H9 (cell line): ENCODE measurements at regions not wholly inside any gene's neighbourhood (a gene's known extent, or its start where the extent isn't known, plus 50 kb on each side); places are given as distances from the start of the nearest gene placed in this dataset.

Source experiments
- DNase-seq: peaks from one replicate; pipeline ENCODE4 v3.0.0-alpha.2; 2017
- H2AFZ ChIP-seq: one replicate; pipeline ENCODE4 v1.6.1; 2013; ENCODE audit warnings: mild to moderate bottlenecking, low read length, control low read depth, moderate library complexity
- H2AK5ac ChIP-seq: 2 replicates; pipeline ENCODE4 v1.6.1; 2013; ENCODE audit warnings: low read length, control low read depth, mixed read lengths; ENCODE audit not compliant: insufficient read length
- H2BK120ac ChIP-seq: one replicate; pipeline ENCODE4 v1.6.1; 2013; ENCODE audit warnings: low read depth, mild to moderate bottlenecking, low read length, control low read depth, inconsistent platforms; ENCODE audit not compliant: poor library complexity, severe bottlenecking
- H2BK12ac ChIP-seq: 2 replicates; pipeline ENCODE4 v1.6.1; 2013; ENCODE audit warnings: low read length, control low read depth, mixed read lengths, low read depth; ENCODE audit not compliant: insufficient read length
- H2BK15ac ChIP-seq: 2 replicates; pipeline ENCODE4 v1.6.1; 2013; ENCODE audit warnings: low read depth, low read length, control low read depth
- H2BK20ac ChIP-seq: one replicate; pipeline ENCODE4 v1.6.1; 2013; ENCODE audit warnings: low read depth, mild to moderate bottlenecking, low read length, control low read depth, inconsistent platforms; ENCODE audit not compliant: poor library complexity, severe bottlenecking
- H2BK5ac ChIP-seq: 2 replicates; pipeline ENCODE4 v1.6.1; 2013; ENCODE audit warnings: low read length, control low read depth, mixed read lengths; ENCODE audit not compliant: insufficient read length
- H3K14ac ChIP-seq: 2 replicates; pipeline ENCODE4 v1.6.1; 2013; ENCODE audit warnings: low read length, control low read depth; ENCODE audit not compliant: insufficient read depth
- H3K18ac ChIP-seq: 2 replicates; pipeline ENCODE4 v1.6.1; 2013; ENCODE audit warnings: low read depth, mild to moderate bottlenecking, mixed read lengths, low read length, control low read depth; ENCODE audit not compliant: insufficient read length
- H3K23ac ChIP-seq: 2 replicates; pipeline ENCODE4 v1.6.1; 2013; ENCODE audit warnings: low read length, control low read depth, mixed read lengths, low read depth; ENCODE audit not compliant: insufficient read length
- H3K23me2 ChIP-seq: 2 replicates; pipeline ENCODE4 v1.6.1; 2013; ENCODE audit warnings: low read depth, mild to moderate bottlenecking, mixed read lengths, low read length, control low read depth; ENCODE audit not compliant: insufficient read length, poor library complexity, severe bottlenecking
- H3K27ac ChIP-seq: 2 replicates; pipeline ENCODE4 v1.5.1; 2013; ENCODE audit warnings: low read length, control low read depth, mixed read lengths, low read depth; ENCODE audit not compliant: insufficient read length
- H3K27me3 ChIP-seq: 2 replicates; pipeline ENCODE4 v1.6.1; 2013; ENCODE audit warnings: low read length, control low read depth, inconsistent platforms; ENCODE audit not compliant: insufficient read depth
- H3K4ac ChIP-seq: 2 replicates; pipeline ENCODE4 v1.6.1; 2013; ENCODE audit warnings: low read depth, mild to moderate bottlenecking, control low read depth, inconsistent platforms, low read length, moderate library complexity
- H3K4me1 ChIP-seq: 2 replicates; pipeline ENCODE4 v1.6.1; 2013; ENCODE audit warnings: low read length, control low read depth, inconsistent platforms; ENCODE audit not compliant: insufficient read depth
- H3K4me2 ChIP-seq: 2 replicates; pipeline ENCODE4 v1.6.1; 2013; ENCODE audit warnings: low read length, control low read depth, mixed read lengths; ENCODE audit not compliant: insufficient read length, insufficient read depth
- H3K56ac ChIP-seq: 2 replicates; pipeline ENCODE4 v1.6.1; 2013; ENCODE audit warnings: low read depth, mild to moderate bottlenecking, mixed read lengths, low read length, control low read depth; ENCODE audit not compliant: insufficient read length
- H3K79me1 ChIP-seq: 2 replicates; pipeline ENCODE4 v1.6.1; 2013; ENCODE audit warnings: low read depth, mild to moderate bottlenecking, moderate library complexity, low read length, control low read depth, inconsistent platforms; ENCODE audit not compliant: insufficient read depth, poor library complexity, severe bottlenecking
- H3K79me2 ChIP-seq: 2 replicates; pipeline ENCODE4 v1.6.1; 2013; ENCODE audit warnings: low read length, control low read depth, inconsistent platforms; ENCODE audit not compliant: insufficient read depth
- H3K9ac ChIP-seq: 2 replicates; pipeline ENCODE4 v1.6.1; 2013; ENCODE audit warnings: low read length, control low read depth, mixed read lengths; ENCODE audit not compliant: insufficient read length; ENCODE audit errors: extremely low read depth
- H3K9me3 ChIP-seq: one replicate; pipeline ENCODE4 v1.6.1; 2013; ENCODE audit warnings: low read depth, low read length, inconsistent platforms; ENCODE audit not compliant: control insufficient read depth
- H3T11ph ChIP-seq: one replicate; pipeline ENCODE4 v1.6.1; 2013; ENCODE audit warnings: mild to moderate bottlenecking, low read length, control low read depth, inconsistent platforms
- H4K20me1 ChIP-seq: one replicate; pipeline ENCODE4 v1.6.1; 2013; ENCODE audit not compliant: control insufficient read depth, insufficient read length, insufficient read depth
- H4K5ac ChIP-seq: 2 replicates; pipeline ENCODE4 v1.6.1; 2013; ENCODE audit warnings: low read depth, mild to moderate bottlenecking, mixed read lengths, low read length, control low read depth; ENCODE audit not compliant: insufficient read length
- H4K8ac ChIP-seq: replicated peaks from 2 replicates; pipeline ENCODE4 v1.6.1; 2013; ENCODE audit warnings: low read length, control low read depth, mixed read lengths, low read depth; ENCODE audit not compliant: insufficient read length
- H4K91ac ChIP-seq: 2 replicates; pipeline ENCODE4 v1.6.1; 2013; ENCODE audit warnings: low read depth, mild to moderate bottlenecking, moderate library complexity, mixed read lengths, low read length, control low read depth; ENCODE audit not compliant: insufficient read length
- H3K27ac Mint-ChIP-seq, 3 experiments: 2 replicates in 2 of 3; 3 replicates in 1 of 3; pipeline ENCODE4 v1.8.0; 2020 to 2021; ENCODE audit warnings: mixed read lengths in 3 of 3, mild to moderate bottlenecking in 1 of 3, moderate library complexity in 1 of 3
- H3K27me3 Mint-ChIP-seq: 2 replicates; pipeline ENCODE4 v1.8.0; 2021; ENCODE audit warnings: low read depth, mild to moderate bottlenecking, moderate library complexity, mixed read lengths
- H3K36me3 Mint-ChIP-seq, 3 experiments: 2 replicates in 2 of 3; 3 replicates in 1 of 3; pipeline ENCODE4 v1.8.0; 2020 to 2021; ENCODE audit warnings: low read depth in 3 of 3, mixed read lengths in 3 of 3; ENCODE audit not compliant: insufficient read depth in 1 of 3
- H3K4me1 Mint-ChIP-seq, 2 experiments: 2 replicates each; pipeline ENCODE4 v1.8.0; 2020; ENCODE audit warnings: mixed read lengths in 2 of 2
- H3K4me3 Mint-ChIP-seq, 2 experiments: 2 replicates in 1 of 2; 3 replicates in 1 of 2; pipeline ENCODE4 v1.8.0; 2020 to 2021; ENCODE audit warnings: mild to moderate bottlenecking in 2 of 2, mixed read lengths in 2 of 2, moderate library complexity in 1 of 2
- H3K9me3 Mint-ChIP-seq, 2 experiments: 2 replicates in 1 of 2; 3 replicates in 1 of 2; pipeline ENCODE4 v1.8.0; 2020; ENCODE audit warnings: mild to moderate bottlenecking in 2 of 2, mixed read lengths in 2 of 2, moderate library complexity in 1 of 2
- WGBS: extraction: QIAGEN DNeasy Blood & Tissue Kit; methylation state at CpG from one replicate; pipeline ENCODE4 v1.1.7; 2013; ENCODE audit warnings: missing lambda C conversion rate, low lambda C conversion rate, mixed read lengths; ENCODE audit not compliant: insufficient read length; ENCODE audit errors: extremely low coverage; 5-methylcytosine and 5-hydroxymethylcytosine counted together
- TF ChIP-seq, protein P1 (sequence below): fragments of 200-600 bp; sonication (generic); conservative IDR thresholded peaks from 3 replicates; pipeline ENCODE4 v1.8.0; 2021; ENCODE audit warnings: antibody characterized with exemption, mild to moderate bottlenecking

DNA sequence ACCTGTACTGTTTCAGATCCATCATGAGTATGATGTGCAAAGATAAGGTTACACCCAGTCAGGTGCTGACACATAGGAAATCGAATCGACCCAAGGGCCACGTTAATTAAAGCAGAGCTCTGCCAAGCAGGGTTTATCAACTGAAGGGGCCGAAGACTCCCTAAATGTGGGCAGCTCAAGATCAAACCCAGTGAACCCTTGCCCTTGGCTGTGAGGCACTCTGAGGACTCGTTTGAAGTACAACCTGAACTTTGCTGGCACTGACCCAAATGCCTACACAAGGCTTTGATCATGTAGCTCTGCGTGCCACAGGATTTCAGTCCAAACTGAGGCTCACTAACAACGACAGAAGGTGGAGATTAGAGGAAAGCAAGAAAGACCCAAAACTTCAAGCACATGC lies 352.1 kb downstream of the MTX2 start:
- Histone ChIP-seq H4K91ac (no peak overlapping the region), H3K79me2 (no peaks in the 10 kb centered on the region), H2AK5ac (no peak overlapping the region), H3K23me2 (no peaks in the 10 kb centered on the region), H2BK120ac (no peak overlapping the region), H2BK12ac (no peak overlapping the region), H2BK5ac (no peak overlapping the region), H3K56ac (no peak overlapping the region), H3K4me2 (no peak overlapping the region), H3K27ac (no peak overlapping the region), H4K20me1 (no peaks in the 10 kb centered on the region), H3K23ac (no peak overlapping the region), H3K27me3 (no peaks in the 10 kb centered on the region), H3T11ph (no peak overlapping the region), H2BK20ac (no peak overlapping the region), H3K79me1 (no peaks in the 10 kb centered on the region), H3K9ac (no peak overlapping the region), H4K8ac (no peak overlapping the region), H3K4me1 (no peaks in the 10 kb centered on the region), H3K9me3 (no peaks in the 10 kb centered on the region), H3K4ac (no peak overlapping the region), H3K18ac (no peak overlapping the region), H2BK15ac (no peak overlapping the region), H3K14ac (no peak overlapping the region), H4K5ac (no peak overlapping the region), H2AFZ (no peak overlapping the region)
- TF ChIP-seq, protein P1, sequence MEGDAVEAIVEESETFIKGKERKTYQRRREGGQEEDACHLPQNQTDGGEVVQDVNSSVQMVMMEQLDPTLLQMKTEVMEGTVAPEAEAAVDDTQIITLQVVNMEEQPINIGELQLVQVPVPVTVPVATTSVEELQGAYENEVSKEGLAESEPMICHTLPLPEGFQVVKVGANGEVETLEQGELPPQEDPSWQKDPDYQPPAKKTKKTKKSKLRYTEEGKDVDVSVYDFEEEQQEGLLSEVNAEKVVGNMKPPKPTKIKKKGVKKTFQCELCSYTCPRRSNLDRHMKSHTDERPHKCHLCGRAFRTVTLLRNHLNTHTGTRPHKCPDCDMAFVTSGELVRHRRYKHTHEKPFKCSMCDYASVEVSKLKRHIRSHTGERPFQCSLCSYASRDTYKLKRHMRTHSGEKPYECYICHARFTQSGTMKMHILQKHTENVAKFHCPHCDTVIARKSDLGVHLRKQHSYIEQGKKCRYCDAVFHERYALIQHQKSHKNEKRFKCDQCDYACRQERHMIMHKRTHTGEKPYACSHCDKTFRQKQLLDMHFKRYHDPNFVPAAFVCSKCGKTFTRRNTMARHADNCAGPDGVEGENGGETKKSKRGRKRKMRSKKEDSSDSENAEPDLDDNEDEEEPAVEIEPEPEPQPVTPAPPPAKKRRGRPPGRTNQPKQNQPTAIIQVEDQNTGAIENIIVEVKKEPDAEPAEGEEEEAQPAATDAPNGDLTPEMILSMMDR, result no peak
- H3K27me3 Mint-ChIP-seq, result peaks cover 35% of the 10 kb centered on the region
- H3K27ac Mint-ChIP-seq, result no peak overlapping the region
- H3K4me3 Mint-ChIP-seq, result no peak overlapping the region
- H3K36me3 Mint-ChIP-seq, result no peaks in the 10 kb centered on the region
- H3K9me3 Mint-ChIP-seq, result no peaks in the 10 kb centered on the region
- no CpG with 5 or more reads among the region's 7 CpGs for WGBS
- H3K4me1 Mint-ChIP-seq, result no peaks in the 10 kb centered on the region
- no peak for DNase-seq
